Heart right ventricle (tissue), 16 donors: ENCODE measurements at regions not wholly inside any gene's neighbourhood (a gene's known extent, or its start where the extent isn't known, plus 50 kb on each side); places are given as distances from the start of the nearest gene placed in this dataset.

Experiments
- ATAC-seq, 8 donors: fragments of 200-7000 bp; cut with Tn5 transposase; one replicate each; pipeline ENCODE4 v1.9.1; 2020; ENCODE audit warnings: mild to moderate bottlenecking in 8 of 8, moderate library complexity in 8 of 8, moderate number of reproducible peaks in 1 of 8
- DNase-seq, 2 donors: peaks; one replicate each; pipeline ENCODE4 v3.0.0-alpha.2; 2020
- H3K27ac ChIP-seq, 10 donors: fragments of 200-600 bp; sonication (generic) in 2 of 10; one replicate each; pipeline versions ENCODE4 v1.5.0 to v1.8.0; 2020 to 2022; ENCODE audit warnings: mild to moderate bottlenecking in 3 of 10
- H3K27me3 ChIP-seq, 7 donors: fragments of 200-600 bp; one replicate each; pipeline ENCODE4 v1.8.0; 2021 to 2022; ENCODE audit warnings: mild to moderate bottlenecking in 2 of 7
- H3K36me3 ChIP-seq, 9 donors: fragments of 200-600 bp; sonication (generic) in 1 of 9; one replicate each; pipeline versions ENCODE4 v1.5.0 to v1.8.0; 2020 to 2022; ENCODE audit warnings: mild to moderate bottlenecking in 2 of 9
- H3K4me1 ChIP-seq, 9 donors: fragments of 200-600 bp; sonication (generic) in 1 of 9; one replicate each; pipeline versions ENCODE4 v1.5.0 to v1.8.0; 2020 to 2022; ENCODE audit warnings: mild to moderate bottlenecking in 4 of 9
- H3K4me3 ChIP-seq, 10 donors: fragments of 200-600 bp; sonication (generic) in 2 of 10; one replicate each; pipeline versions ENCODE4 v1.5.0 to v1.8.0; 2020 to 2022; ENCODE audit warnings: mild to moderate bottlenecking in 7 of 10, moderate library complexity in 2 of 10
- H3K9me3 ChIP-seq, 11 donors: fragments of 200-600 bp in 10 of 11; sonication (generic) in 2 of 11; one replicate each; pipeline versions ENCODE4 v1.5.0 to v1.8.0; 2013 to 2022; ENCODE audit warnings: mild to moderate bottlenecking in 2 of 11, control low read depth in 1 of 11, moderate library complexity in 1 of 11
- WGBS, 2 donors: extraction: QIAGEN DNeasy Blood & Tissue Kit; methylation state at CpG; one replicate each; pipeline ENCODE4 v1.1.7; 2013; ENCODE audit warnings: inconsistent platforms in 1 of 2; 5-methylcytosine and 5-hydroxymethylcytosine counted together
- intact Hi-C, 10 donors: fragments of 100-400 bp; cut with DNase I; formaldehyde crosslinking; loops; one replicate each; pipeline versions ENCODE4 v1.11.1 to v1.14.2; 2022
- TF ChIP-seq, protein P1 (sequence below), 9 donors: fragments of 200-600 bp; sonication (generic) in 2 of 9; IDR thresholded peaks; one replicate each; pipeline versions ENCODE4 v1.5.0 to v1.8.0; 2021 to 2022; ENCODE audit warnings: antibody characterized with exemption in 9 of 9, mild to moderate bottlenecking in 5 of 9, moderate library complexity in 1 of 9
- donor health status: Arrhythmogenic right ventricular cardiomyopathy.
- donor health status: ischemic (EF 13 %, LVEDD 7.1; RV severe dilation, severe dysfunction).
- donor health status: healthy with polysubstance abuse.
- donor health status: DM: no; HTN: yes; CAD: no.
- donor health status: DM: no; HTN: no; CAD: no.
- donor health status: ischemic (EF 25% LVEDD 6.9; RV normal size, moderate dysfunction).
- donor health status: ischemic (EF 25% LVEDD 5.7; RV mildly dilated, moderate dysfunction).
- donor health status: healthy.
- donor health status: DM: yes; HTN: yes; CAD: no.
- donor health status: Ischemic cardiomyopathy.
- donor health status: ischemic (EF 35%, LVEDD 5.7; RV mildly dilated, moderate dysfunction).
- donor health status: nonischemic (EF 11% LVEDD 7.7; RV severe dilation, severe dysfunction).
- donor health status: DM: yes; HTN: yes; CAD: no.
- donor health status: PGD.
- donor health status: ischemic (EF 29% LVEDD 5.4; RV normal size, mild dysfunction).
- donor health status: nonischemic (EF 23%, LVEDD 6.1; RV moderate dilation, normal function).

GRCh38 chr1:191096405-191096804, 618.7 kb upstream of the BRINP3 start:
- Histone ChIP-seq H3K4me1 (no peaks in the 10 kb centered on the region), H3K27me3 (no peaks in the 10 kb centered on the region), H3K9me3 (peaks cover 0 to 6% (median 0%) of the 10 kb centered on the region in 11 donors), H3K4me3 (no peak overlapping the region), H3K27ac (no peak overlapping the region), H3K36me3 (no peaks in the 10 kb centered on the region)
- ATAC-seq (no peak), DNase-seq (no peak)
- WGBS, 2 donors = 73 to 89% methylated on average over 1 of the region's 1 CpG
- TF ChIP-seq, protein P1, sequence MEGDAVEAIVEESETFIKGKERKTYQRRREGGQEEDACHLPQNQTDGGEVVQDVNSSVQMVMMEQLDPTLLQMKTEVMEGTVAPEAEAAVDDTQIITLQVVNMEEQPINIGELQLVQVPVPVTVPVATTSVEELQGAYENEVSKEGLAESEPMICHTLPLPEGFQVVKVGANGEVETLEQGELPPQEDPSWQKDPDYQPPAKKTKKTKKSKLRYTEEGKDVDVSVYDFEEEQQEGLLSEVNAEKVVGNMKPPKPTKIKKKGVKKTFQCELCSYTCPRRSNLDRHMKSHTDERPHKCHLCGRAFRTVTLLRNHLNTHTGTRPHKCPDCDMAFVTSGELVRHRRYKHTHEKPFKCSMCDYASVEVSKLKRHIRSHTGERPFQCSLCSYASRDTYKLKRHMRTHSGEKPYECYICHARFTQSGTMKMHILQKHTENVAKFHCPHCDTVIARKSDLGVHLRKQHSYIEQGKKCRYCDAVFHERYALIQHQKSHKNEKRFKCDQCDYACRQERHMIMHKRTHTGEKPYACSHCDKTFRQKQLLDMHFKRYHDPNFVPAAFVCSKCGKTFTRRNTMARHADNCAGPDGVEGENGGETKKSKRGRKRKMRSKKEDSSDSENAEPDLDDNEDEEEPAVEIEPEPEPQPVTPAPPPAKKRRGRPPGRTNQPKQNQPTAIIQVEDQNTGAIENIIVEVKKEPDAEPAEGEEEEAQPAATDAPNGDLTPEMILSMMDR (IDR thresholded peaks at IDR 0.05) = no peak
- intact Hi-C loops = no loop called here

DNA sequence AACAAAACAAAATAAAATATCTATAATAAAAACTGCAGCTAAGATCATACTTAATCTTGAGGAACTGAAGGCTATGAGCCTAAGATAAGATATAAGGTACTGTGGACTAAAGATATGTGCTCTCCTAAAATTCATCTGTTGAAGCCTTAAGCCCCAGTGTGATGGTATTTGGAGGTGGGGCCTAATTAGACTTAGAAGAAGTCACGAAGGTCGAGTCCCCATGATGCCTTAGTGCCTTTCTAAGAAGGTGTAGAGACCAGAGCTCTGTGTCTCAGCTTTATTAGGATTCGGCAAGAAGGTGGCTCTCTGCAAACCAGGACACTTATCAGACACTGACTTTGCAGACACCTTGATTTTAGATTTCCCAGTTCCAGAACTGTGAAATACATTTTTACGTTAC, 622.0 kb upstream of the BRINP3 start:
- no peak for ATAC-seq
- H3K9me3 ChIP-seq = peaks cover 0 to 3% (median 0%) of the 10 kb centered on the region in 11 donors
- no peaks in the 10 kb centered on the region for H3K27me3 ChIP-seq
- no peak overlapping the region for H3K27ac ChIP-seq
- no peak for DNase-seq
- 86 to 88% methylated on average over 4 of the region's 4 CpGs for WGBS, 2 donors
- H3K36me3 ChIP-seq = no peaks in the 10 kb centered on the region
- TF ChIP-seq, protein P1 (IDR thresholded peaks at IDR 0.05) = no peak
- H3K4me1 ChIP-seq = no peaks in the 10 kb centered on the region
- no peak overlapping the region for H3K4me3 ChIP-seq
- intact Hi-C loops = no loop called here

DNA sequence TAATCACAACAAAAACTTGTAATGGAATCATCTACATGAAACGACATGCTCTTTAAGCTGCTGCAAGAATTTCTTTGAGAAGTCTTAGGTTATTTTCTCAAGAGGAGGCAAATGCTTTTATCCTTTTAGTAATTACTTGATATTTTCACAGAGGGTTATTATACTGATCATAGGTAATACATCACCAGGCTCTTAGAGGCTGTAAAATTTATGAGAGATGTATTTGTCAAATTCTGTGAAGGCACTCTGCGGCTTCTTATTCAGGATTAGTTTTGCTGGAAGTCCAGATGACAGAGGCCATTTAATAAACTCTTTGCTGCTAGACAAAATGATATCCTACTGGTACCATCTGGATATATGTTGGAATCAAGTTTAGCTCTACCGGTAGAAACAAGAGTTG, 624.3 kb upstream of the BRINP3 start:
- Histone ChIP-seq H3K27me3 (no peaks in the 10 kb centered on the region), H3K27ac (no peak overlapping the region), H3K4me1 (no peaks in the 10 kb centered on the region), H3K9me3 (peaks cover 0 to 12% (median 0%) of the 10 kb centered on the region in 11 donors), H3K4me3 (no peak overlapping the region), H3K36me3 (no peaks in the 10 kb centered on the region)
- ATAC-seq = no peak
- TF ChIP-seq, protein P1 (IDR thresholded peaks at IDR 0.05) = no peak
- WGBS, 2 donors = 73 to 86% methylated on average over 3 of the region's 3 CpGs
- intact Hi-C loops = no loop called here
- DNase-seq = no peak

- DNase-seq (no peak), ATAC-seq (no peak)
- 88 to 95% methylated on average over 3 of the region's 3 CpGs for WGBS, 2 donors
- intact Hi-C loops = no loop called here
- TF ChIP-seq, protein P1 (IDR thresholded peaks at IDR 0.05) = no peak
- Histone ChIP-seq H3K4me1 (no peaks in the 10 kb centered on the region), H3K36me3 (no peaks in the 10 kb centered on the region), H3K9me3 (peaks cover 0 to 22% (median 3%) of the 10 kb centered on the region in 11 donors), H3K27me3 (no peaks in the 10 kb centered on the region), H3K27ac (no peak overlapping the region), H3K4me3 (no peak overlapping the region)
These were observed 648.3 kb upstream of the BRINP3 start for GRCh38 chr1:191125950-191126349.
